Hematopoietic multipotent progenitor cell treated with erythropoietin and hydrocortisone succinate and interleukin-3 and kit ligand, for 4 days (in vitro differentiated cells): ENCODE measurements at regions not wholly inside any gene's neighbourhood (a gene's known extent, or its start where the extent isn't known, plus 50 kb on each side); places are given as distances from the start of the nearest gene placed in this dataset.
"Not testable (repeated sequence)": the region's sequence is repeated elsewhere in the genome, so short reads cannot be mapped to it uniquely, and the experiment has no call there.

ENCODE experiments used
- DNase-seq: peaks from one replicate; pipeline ENCODE4 v3.0.0-alpha.2; 2015

DNA sequence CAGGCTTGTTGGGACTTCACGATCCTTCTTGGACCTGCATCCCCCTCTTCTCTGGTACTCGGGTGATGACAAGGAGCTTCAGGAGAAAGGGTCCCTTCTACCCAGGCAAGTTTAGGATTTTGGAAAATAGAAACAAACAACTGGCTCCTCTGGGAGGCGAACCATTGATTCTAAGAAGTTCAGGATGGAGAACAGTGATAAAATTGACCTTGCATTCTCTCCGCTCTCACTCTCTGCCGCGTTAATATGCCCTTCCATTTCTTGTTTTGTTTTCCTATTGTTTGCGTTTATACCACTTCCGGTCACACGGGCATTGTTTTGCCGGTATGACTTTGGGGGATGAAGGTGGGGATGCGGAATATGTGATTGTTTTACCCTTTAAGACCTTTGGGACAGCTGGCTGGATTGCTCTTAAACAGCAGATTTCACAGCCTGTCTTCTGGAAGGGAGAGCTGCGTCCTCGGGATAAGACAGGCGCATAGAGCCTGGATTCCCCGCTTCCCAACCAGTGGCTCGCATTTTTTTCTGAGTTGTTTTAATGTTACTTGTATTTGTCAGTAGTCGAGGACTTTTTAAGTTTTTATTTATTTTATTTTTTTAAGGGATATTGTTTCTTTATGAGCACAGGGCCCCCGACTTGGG is 144.3 kb upstream of the ZNF184 start:
- no peak for DNase-seq

DNA sequence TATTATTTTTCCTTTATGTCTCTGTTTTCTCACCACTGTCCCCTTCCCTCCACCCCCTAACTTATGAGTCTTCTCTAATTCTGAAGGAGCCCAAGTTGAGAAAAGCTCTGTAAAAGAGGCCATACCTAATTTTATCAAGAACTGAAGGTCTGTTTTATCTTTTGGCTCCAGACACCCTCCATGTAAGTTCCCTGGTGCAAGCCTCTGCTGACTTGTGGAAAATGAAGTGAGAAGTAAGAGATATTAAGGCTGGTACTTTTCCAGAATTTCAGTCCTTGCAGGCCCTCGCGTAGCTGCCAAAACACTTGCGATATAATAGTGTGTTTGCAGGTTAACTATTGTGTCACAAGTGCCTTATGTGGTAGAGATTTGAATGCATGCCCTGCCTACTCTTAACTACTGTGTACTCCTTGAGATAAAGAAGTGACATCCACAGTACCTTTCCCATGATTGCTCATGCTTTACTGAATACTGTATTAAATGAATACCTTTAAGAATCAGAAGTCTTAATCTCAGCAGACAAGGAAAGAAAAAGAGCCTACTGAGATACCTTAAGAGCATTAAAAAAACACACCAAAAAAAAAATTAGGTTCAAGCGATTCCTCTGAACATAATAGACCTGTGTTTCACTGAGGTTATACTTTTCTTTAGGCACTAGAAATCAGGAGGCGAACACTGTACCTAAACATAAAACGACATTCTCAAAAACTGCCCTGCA is 143.6 kb upstream of the ZNF184 start:
- peak; percentile 55 for DNase-seq

DNA sequence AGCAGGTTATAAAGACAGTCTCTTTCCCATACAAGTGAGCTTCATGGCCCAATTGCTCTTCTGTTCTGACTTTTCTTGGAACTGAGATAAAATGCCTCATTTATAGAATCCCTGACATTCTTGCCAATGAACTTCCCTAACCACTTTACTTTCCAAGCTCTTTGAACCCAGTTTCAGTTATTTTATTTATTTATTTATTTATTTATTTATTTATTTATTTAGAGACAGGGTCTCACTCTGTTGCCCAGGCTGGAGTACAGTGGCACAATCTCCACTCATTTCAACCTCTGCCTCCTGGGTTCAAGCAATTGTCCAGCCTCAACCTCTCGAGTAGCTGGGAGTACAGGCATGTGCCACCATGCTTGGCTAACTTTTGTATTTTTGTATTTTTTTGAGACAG is 138.5 kb upstream of the ZNF184 start:
- DNase-seq, result no peak

DNA sequence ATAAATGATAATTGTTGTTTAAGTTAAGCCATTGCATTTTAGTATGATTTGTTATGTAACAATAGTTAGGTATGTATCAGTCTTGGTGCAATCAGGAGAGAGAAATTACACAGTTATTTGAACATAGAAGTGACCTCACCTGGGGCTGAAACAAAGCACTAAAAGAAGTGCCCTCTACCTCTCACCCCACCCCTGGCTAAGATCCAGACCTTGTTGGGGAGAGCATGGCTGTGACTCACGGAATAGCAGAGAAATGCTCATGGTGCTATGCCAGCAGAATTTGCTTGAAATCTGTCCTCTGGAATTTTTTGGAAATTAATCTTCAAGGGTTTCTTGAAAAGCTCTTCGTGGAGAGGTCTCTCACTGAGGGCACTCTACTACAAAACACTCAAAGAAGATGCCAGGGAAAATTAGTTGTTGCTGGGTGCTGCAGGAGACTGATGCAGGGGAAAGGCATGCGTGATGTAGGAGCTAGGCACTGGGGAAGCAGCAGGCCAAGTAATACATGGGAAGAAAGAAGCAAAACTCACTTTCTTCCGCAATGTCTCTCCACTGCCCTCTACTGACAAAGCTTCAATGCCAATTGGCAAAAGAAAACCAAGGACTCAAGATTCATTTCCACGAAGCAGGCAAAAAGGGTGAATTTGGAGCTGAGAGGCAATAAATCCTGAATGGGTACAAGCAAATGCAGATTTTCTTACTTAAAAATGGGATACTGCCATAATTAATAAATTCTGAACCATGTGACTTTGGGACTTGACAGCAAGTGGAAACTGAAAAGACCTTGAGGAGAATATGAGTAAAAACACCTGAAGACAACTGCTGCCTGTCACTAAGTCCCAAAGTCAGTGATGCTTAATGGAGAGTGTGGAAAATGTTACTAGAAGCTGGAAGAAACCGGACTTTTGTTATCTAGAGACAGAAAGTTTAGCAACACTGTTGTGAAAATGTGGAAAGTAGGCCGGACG is 136.3 kb upstream of the ZNF184 start:
- DNase-seq, result peak; percentile 77

DNA sequence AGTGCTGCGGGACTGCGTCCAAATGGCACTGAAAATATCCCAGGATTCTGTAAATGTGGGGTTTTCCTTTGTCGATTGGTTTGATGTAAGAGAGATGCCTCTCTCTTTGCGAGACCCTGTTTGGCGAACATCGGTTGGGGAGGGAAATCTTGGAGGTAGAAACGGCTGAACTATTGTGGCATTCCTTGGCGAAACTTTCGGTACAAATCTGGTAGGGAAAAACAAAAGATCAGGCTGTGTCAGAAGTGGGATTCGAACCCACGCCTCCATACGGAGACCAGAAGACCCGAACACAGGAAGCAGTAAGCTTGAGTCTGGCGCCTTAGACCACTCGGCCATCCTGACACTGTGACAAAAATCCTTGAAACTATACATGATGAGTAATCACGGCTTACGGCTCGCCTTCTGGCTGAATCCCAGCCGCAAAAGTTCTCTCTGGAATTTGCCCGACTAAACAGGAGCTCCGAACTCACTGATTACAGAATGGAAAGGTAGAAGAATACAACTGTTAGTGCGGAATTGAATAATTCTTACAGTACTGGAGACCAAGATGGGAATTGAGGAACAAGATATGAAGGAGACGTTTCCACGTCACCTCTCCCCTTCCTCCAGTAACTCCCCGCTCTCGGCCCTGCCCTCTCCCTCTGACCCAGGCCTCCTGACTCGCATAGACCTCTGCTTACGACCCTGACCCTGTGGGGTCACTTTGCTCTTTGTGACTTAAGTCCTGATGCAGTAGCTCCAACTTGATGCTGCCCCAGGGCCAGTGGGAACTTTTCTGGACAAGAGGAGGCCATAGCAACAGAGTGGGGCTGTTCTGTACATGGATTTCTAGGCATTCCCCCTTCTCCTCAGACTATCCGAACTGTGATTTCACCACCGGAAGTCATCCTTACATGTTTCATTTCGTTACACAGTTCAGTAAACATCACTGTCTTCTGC is 132.8 kb upstream of the ZNF184 start:
- DNase-seq, result peak; percentile 46

DNA sequence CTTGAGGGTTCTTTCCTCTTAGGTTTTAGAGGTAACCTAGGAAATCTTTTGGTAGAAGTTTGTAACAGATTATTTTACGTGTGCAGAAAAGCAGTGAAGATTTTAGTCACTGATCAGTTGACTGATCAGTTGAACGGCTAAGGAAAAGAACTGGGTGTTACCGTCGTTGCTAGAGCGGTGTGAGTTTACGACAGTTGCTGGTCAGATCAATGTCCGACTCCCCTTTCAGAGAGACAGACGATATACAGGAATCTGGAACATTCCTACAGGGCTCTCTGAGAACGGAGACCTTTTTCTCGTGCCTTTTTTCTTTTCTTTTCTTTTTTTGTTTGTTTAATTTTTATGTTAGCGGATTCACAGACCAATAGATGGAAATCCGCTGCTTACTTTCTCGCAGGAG is 132.1 kb upstream of the ZNF184 start:
- DNase-seq, result no peak

DNA sequence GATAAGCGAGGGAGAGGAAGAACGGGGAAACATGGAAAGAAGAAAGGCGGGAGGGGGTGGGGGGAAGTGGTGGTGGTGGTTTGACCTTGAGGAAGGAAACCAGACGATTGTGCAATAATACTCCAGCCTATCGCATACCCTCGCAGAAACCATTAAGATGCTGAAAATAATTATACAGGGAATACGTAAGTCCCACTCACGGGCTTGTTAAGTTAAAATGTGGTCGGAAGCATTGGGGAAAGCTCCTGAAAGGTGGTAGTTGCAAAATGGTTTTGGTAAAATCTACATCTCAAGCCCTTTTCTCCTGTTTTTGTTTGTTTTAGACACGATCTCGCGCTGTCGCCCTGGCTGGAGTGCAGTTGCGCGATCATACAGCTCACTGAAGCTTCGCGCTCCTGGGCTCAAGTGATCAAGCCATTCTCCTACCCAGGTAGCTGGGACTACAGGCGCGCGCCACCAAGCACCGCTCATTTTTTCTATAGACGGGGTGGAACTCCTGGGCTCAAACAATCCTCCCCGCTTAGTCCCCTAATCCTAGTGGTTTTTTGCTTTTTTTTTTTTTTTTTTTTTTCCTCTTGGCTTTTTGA is 128.9 kb upstream of the ZNF184 start:
- DNase-seq, result peak; percentile 52

DNA sequence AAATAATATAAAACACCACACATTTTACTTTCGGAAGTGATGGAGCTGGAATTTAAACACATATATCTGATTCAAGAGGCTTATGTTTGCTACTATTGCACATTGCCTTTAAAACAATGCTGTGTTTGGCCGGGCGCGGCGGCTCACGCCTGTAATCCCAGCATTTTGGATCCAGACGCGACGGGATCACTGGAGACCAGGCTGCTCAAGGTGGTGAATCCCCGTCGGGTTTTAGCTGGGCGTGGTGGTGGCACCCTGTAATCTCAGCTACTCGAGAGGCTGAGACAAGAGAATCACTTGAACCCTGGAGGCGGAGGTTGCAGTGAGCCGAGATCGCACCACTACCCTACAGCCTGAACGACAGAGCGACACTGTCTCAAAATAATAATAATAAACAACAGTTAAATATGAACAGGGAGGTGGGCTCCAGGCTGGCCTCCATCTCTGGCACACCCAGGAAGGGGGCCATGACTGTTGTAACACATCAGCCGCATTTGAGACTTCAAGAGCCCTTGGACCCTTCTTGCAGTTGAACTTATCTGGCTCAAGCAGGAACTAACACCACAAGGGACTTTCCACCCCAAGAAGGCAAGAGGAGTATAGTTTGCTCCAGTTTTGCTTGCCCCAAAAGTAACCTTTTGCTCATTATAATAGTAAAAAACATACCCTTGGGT is 127.1 kb upstream of the ZNF184 start:
- no peak for DNase-seq

DNA sequence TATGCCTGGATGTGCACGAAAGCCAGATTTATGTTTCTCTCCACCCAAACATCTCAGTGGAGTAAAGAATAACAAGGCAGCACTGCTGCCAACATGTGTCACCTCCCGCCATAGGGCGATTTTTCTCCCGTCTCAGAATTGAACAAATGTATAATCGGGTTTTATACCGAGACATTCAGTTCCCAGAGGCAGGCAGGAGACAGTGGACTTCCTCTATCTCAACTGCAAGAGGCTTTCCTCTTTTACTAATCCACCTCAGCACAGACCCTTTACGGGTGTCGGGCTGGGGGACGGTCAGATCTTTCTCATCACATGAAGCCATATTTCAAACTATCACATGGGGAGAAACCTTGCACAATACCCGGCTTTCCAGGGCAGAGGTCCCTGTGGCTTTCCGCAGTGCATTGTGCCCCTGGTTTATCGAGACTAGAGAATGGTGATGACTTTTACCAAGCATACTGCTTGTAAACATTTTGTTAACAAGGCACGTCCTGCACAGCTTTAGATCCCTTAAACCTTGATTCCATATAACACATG is 124.2 kb upstream of the ZNF184 start:
- DNase-seq, result not testable (repeated sequence)

DNA sequence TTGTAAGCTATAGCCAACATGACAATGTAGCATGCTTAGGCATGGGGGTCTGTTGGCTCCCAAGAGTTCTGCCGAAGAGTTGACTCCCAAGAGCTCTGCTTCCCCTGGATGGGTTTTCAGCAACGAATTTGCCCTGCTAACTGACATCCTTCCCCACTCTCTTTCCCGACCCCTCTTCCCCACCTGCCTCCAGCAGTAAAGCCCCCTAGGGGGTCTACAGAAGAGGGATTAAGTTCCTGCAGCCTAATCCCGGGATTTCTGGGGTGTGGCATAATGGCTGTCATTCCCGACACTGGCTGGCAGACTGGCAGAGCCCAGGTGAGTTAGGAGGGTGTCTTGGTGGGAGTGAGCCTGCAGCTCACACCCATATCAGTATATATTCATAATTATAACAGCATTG is 121.0 kb upstream of the ZNF184 start:
- no peak for DNase-seq

DNA sequence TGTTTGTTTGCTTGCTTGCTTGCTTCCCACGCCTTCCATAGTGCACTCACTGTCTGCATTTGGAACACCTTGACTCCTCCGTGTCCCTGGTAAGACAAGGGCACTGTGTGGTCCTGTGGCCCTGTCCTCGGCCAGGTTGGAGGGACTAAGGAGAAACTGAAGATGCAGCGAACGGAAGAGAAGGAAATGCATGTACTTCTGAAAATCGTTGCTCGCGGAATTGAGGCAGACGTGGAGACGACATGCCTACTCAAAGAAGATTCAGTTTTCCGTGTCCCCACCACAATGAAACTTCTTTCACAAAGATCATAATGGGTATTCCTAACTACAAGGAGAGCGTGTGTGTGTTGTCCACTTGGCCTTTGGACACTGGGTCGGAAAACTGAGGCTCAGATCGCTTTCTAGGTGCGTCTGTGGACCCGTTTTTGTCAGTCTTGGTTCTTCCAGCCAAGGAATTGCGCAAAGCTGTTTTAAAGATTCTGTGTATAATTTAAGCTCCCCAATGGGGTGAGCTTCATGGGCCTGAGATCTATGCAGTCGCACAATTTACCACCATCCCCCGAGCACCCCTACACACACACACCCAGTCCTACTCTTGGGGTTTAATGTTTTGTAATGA is 120.4 kb upstream of the ZNF184 start:
- DNase-seq, result no peak

DNA sequence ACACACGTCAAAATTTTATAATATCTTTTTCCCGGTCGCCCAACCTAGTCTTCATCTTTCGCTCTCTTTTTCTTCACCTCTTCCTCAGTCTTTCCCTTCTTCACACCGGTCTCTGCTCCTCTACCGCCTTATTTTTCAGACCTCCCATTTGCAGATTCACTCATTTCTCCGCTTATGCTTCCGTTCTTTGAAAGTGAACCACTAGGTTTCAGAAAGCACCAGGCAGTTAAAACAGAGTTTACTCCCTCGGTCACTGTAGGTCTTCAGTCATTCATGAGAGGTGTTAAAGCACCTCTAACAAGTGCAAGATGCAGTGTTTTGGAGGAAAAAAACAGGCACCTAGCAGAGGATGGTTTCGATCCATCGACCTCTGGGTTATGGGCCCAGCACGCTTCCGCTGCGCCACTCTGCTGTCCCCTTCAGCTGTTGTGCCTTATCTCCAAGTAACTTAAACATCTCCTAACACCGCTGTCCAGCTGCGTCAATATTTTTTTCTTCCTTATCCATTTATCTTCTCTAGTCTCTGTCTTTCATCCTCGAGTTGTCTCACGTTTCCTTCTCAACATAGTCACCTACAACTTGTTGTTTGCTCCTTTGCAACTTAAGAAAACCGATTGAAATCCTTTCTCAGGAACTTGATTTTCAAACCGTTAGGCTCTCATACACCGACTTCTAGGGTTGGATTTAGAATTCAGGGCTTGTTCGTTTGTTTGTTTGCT is 119.7 kb upstream of the ZNF184 start:
- peak; percentile 86 for DNase-seq

DNA sequence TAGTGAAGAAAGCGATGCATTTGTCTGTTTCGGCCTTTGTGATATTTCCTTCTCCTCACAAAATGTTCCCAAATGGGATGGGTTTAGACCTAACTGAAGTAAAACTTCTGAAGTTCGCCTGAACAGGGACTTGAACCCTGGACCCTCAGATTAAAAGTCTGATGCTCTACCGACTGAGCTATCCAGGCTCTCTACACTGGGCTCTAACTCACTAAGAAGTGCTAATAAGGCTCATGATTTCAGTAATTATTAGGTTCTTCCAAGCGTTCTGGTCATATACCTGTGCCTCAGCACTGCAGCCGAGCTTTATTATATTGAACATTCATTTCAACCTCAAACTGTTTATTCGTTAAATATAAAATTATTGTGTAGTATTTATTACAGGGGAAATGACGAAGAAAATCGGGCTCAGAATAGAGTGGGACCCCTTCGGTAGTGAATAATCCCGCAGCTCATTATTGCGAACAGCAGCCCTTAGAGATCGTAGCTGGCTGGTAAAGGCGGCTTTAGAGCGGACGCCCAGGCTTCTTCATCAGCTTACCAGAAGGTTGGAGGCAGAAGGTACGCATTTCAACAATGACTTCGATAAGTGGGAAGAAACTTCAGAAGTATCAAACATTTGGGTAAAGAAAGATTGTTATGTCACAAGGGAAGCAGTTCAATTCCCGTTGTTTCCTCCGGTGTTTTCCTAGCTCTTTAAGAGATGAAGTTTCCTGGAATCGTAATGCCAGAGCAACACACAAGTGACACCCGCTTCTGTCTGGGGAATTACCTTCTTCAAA is 119.0 kb upstream of the ZNF184 start:
- peak; percentile 69 for DNase-seq

DNA sequence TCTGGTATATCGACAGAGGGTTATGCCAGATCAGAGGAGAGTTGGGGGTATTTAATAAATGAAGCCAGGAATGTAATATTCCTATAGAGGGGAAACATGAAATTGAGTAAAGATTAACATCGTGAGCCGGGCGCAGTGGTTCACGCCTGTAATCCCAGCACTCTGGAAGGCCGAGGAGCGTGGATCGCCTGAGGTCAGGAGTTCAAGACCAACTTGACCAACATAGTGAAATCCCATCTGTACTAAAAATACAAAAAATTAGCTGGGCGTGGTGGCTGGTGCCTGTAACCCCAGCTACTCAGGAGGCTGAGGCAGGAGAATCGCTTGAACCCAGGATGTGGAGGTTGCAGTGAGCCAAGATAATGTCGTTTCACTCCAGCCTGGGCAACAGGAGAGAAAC is 112.4 kb upstream of the ZNF184 start:
- not testable (repeated sequence) for DNase-seq

DNA sequence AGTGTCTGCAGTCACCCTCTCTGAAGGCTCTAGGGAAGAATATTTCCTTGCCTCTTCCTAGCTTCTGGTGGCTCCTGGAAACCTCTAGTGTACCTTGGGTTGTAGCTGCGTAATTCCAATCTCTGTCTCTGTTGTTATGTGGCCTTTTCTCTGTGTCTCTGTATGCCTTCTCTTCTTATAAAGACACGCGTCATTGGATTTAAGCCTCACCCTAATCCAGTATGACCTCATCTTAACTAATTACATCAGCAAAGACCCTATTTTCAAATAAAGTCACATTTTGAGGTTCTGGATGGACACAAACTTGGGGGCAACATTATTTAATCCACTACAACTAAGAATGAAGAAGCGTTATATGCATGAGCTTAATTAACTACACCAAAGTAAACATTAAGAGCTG is 111.4 kb upstream of the ZNF184 start:
- no peak for DNase-seq

DNA sequence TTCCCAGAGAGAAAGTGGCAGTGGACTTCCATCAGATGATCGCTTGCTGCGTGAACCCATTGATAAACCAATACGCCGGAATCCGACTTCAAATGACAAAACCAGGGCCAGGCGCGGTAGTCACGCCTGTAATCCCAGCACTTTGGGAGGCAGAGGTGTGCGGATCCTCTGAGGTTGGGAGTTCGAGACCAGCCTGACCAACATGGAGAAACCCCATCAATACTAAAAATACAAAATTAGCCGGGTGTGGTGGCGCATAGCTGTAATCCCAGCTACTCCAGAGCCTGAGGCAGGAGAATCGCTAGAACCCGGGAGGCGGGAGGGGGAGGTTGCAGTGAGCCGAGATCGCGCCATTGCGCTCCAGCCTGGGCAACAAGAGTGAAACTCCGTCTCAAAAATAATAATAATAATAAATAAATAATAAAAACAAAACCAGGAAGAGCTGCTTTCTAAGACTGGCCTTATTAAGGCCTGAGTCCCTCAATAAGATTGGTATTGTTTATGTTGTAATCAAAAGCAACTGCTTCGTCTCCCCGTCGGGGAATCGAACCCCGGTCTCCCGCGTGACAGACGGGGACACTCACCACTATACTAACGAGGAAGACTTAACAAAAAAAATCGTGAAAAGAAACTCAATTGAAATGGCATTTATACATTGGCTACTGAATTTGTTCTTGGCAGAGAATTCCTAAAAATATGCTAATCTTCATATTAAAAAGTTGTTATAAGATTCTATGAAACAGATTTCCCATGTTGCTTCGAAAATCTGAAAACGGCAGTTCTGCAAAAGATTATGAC is 110.2 kb upstream of the ZNF184 start:
- peak; percentile 83 for DNase-seq

DNA sequence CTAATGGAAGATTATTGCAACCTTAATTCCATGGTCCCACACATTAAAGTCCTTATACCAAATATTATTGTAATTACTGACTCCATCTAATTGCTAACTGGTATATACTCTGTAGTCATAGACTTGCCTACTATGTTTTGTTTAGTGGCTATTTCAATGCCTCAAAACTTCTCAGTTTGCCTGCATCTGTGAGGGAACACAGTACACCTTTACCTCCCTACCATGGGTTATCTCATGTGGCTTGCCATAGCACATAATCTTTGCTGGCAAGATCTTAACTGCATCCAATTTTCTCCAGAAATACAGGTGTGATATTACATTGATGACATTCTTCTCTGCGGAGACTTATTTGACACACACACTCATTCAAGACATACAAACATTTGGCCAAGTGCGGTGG is 107.1 kb upstream of the ZNF184 start:
- no peak for DNase-seq

DNA sequence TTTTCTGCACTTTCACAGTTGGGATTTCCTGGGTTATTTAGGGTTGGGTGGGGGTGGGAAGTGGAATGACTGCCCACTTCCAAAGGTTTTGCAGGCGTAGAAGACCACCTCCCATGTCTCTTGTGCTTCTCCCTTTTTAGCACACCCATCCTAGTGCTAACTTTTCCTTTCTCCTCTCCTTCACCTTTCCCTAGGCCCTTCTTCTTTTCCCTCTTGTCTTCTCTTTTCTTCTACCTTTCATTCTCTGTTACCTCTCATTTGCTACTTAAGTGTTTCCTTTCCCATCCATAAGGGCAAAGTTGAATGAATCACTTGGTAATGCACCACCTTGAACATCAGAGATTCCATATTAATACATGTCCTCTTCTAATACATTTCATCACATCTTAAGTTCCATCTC is 105.0 kb upstream of the ZNF184 start:
- DNase-seq, result no peak
